ENCODE measurements at regions not wholly inside any gene's neighbourhood (a gene's known extent, or its start where the extent isn't known, plus 50 kb on each side); places are given as distances from the start of the nearest gene placed in this dataset.

DNA sequence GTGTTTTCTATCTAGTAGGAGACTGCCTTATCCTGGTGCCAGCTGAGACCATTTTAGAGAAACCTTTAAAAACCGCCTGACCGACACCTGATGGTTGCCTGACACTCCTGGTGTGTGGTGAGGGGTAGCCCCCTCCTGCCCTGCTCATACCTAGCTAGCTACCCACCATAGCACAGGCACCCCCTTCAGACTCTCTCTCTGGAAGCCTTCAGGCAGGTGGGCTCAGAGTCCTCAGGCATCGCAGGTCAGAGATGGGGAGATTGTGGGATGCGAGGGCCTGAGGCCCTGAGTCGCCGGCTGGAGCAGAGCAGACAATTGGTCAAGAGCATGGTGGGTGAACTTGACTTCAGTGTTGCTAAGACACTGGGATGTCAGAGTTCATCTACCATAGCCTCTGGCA is 424.6 kb downstream of the BRD1 start:
- H3K9me3 ChIP-seq (ENCODE audit: control insufficient read depth in 2 of 2, low read length in 2 of 2): no peaks in the 10 kb centered on the region
- no peak overlapping the region for H3K27ac ChIP-seq (ENCODE audit: insufficient read depth, low read length, poor library complexity, severe bottlenecking)
- H3K27me3 ChIP-seq (ENCODE audit: control insufficient read depth, insufficient read depth, low read length): no peaks in the 10 kb centered on the region
- no peak for ATAC-seq (ENCODE audit: low read depth in 2 of 2)
- Mint-ChIP-seq H3K27ac (no peak overlapping the region), H3K36me3 (no peaks in the 10 kb centered on the region), H3K4me1 (no peaks in the 10 kb centered on the region), H3K9me3 (peaks cover 0 to 4% (median 0%) of the 10 kb centered on the region in 7 donors), H3K4me3 (peak overlapping the region in 1 of 4 donors; percentile 5), H3K27me3 (peaks cover 6% of the 10 kb centered on the region)
- H3K36me3 ChIP-seq (ENCODE audit: control insufficient read depth, insufficient read depth, low read length): no peaks in the 10 kb centered on the region
- DNase-seq: no peak
- no peaks in the 10 kb centered on the region for H3K4me1 ChIP-seq (ENCODE audit: control insufficient read depth, insufficient read depth, low read length, poor library complexity, severe bottlenecking)
- H3K4me3 ChIP-seq (ENCODE audit: low read depth, low read length): no peak overlapping the region

GRCh38 chr22:49402169-49402568 is 425.5 kb downstream of the BRD1 start:
- Histone ChIP-seq H3K4me1 (ENCODE audit: control insufficient read depth, insufficient read depth, low read length, poor library complexity, severe bottlenecking) (no peaks in the 10 kb centered on the region), H3K9me3 (ENCODE audit: control insufficient read depth in 2 of 2, low read length in 2 of 2) (no peaks in the 10 kb centered on the region), H3K4me3 (ENCODE audit: low read depth, low read length) (no peak overlapping the region), H3K27me3 (ENCODE audit: control insufficient read depth, insufficient read depth, low read length) (no peaks in the 10 kb centered on the region), H3K36me3 (ENCODE audit: control insufficient read depth, insufficient read depth, low read length) (no peaks in the 10 kb centered on the region), H3K27ac (ENCODE audit: insufficient read depth, low read length, poor library complexity, severe bottlenecking) (no peak overlapping the region)
- no peak overlapping the region for H3K4me3 Mint-ChIP-seq
- no peak for ATAC-seq (ENCODE audit: low read depth in 2 of 2)
- H3K27me3 Mint-ChIP-seq: peaks cover 6% of the 10 kb centered on the region
- no peak for DNase-seq
- H3K4me1 Mint-ChIP-seq: no peaks in the 10 kb centered on the region
- H3K27ac Mint-ChIP-seq: no peak overlapping the region
- H3K9me3 Mint-ChIP-seq: peaks cover 0 to 6% (median 0%) of the 10 kb centered on the region in 7 donors
- no peaks in the 10 kb centered on the region for H3K36me3 Mint-ChIP-seq

GRCh38 chr22:49400941-49401598 is 426.6 kb downstream of the BRD1 start:
- Histone ChIP-seq H3K4me1 (ENCODE audit: control insufficient read depth, insufficient read depth, low read length, poor library complexity, severe bottlenecking) (no peaks in the 10 kb centered on the region), H3K36me3 (ENCODE audit: control insufficient read depth, insufficient read depth, low read length) (no peaks in the 10 kb centered on the region), H3K4me3 (ENCODE audit: low read depth, low read length) (no peak overlapping the region), H3K27ac (ENCODE audit: insufficient read depth, low read length, poor library complexity, severe bottlenecking) (no peak overlapping the region), H3K9me3 (ENCODE audit: control insufficient read depth in 2 of 2, low read length in 2 of 2) (no peaks in the 10 kb centered on the region), H3K27me3 (ENCODE audit: control insufficient read depth, insufficient read depth, low read length) (no peaks in the 10 kb centered on the region)
- H3K27ac Mint-ChIP-seq: no peak overlapping the region
- no peak for ATAC-seq (ENCODE audit: low read depth in 2 of 2)
- no peak overlapping the region for H3K4me3 Mint-ChIP-seq
- no peak for DNase-seq
- peaks cover 6% of the 10 kb centered on the region for H3K27me3 Mint-ChIP-seq
- no peaks in the 10 kb centered on the region for H3K36me3 Mint-ChIP-seq
- H3K9me3 Mint-ChIP-seq: peaks cover 0 to 6% (median 0%) of the 10 kb centered on the region in 7 donors
- H3K4me1 Mint-ChIP-seq: no peaks in the 10 kb centered on the region

DNA sequence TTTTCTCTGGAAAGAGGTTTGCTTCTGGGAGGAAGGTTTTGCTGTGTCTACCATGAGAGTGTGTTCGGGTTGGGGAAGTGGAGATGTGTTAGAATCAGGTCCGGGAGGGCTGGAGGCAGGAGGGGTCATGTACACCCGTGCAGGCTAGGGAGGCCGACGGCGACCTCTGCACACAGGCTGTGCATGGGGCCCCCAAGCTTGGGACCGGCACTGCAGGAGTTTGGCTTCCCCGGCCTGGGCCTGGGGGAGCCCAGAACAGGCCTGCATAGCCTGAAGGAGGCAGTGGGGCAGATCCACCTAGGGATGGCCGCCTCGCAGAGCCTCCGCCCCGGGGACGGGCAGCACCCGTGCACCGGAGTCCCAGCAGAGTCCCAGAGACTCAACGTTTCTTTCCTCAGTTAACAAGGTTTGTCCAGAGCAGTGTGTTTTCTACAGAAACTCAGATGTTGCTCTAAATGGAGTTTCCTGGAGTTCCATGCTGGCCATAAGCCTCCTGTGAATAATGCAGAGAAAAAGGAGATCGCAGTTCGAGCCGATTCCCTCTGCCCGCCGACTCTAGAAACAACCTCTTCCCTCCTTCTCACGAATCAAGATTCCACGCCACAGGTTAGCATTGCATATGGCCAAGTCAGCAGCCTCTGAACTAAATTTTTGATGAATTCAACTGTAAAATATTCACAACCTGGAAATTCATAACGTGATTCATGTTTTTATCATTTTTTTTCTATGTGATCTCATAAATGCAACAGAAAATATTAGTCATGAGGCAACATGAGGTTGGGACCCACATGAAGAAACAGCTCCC is 427.3 kb downstream of the BRD1 start:
- Mint-ChIP-seq H3K36me3 (no peaks in the 10 kb centered on the region), H3K9me3 (peaks cover 0 to 6% (median 0%) of the 10 kb centered on the region in 7 donors), H3K4me3 (no peak overlapping the region), H3K27me3 (peaks cover 6% of the 10 kb centered on the region), H3K4me1 (no peaks in the 10 kb centered on the region), H3K27ac (no peak overlapping the region)
- Histone ChIP-seq H3K4me3 (ENCODE audit: low read depth, low read length) (no peak overlapping the region), H3K9me3 (ENCODE audit: control insufficient read depth in 2 of 2, low read length in 2 of 2) (no peaks in the 10 kb centered on the region), H3K36me3 (ENCODE audit: control insufficient read depth, insufficient read depth, low read length) (no peaks in the 10 kb centered on the region), H3K27ac (ENCODE audit: insufficient read depth, low read length, poor library complexity, severe bottlenecking) (no peak overlapping the region), H3K4me1 (ENCODE audit: control insufficient read depth, insufficient read depth, low read length, poor library complexity, severe bottlenecking) (no peaks in the 10 kb centered on the region), H3K27me3 (ENCODE audit: control insufficient read depth, insufficient read depth, low read length) (no peaks in the 10 kb centered on the region)
- DNase-seq: no peak
- no peak for ATAC-seq (ENCODE audit: low read depth in 2 of 2)

- no peak overlapping the region for H3K4me3 Mint-ChIP-seq
- H3K4me1 Mint-ChIP-seq: no peaks in the 10 kb centered on the region
- H3K27me3 Mint-ChIP-seq: no peaks in the 10 kb centered on the region
- ATAC-seq (ENCODE audit: low read depth in 2 of 2) (no peak), DNase-seq (no peak)
- H3K36me3 Mint-ChIP-seq: no peaks in the 10 kb centered on the region
- no peaks in the 10 kb centered on the region for H3K36me3 ChIP-seq (ENCODE audit: control insufficient read depth, insufficient read depth, low read length)
- H3K9me3 Mint-ChIP-seq: peaks cover 0 to 5% (median 2%) of the 10 kb centered on the region in 7 donors
- H3K27me3 ChIP-seq (ENCODE audit: control insufficient read depth, insufficient read depth, low read length): no peaks in the 10 kb centered on the region
- H3K4me3 ChIP-seq (ENCODE audit: low read depth, low read length): no peak overlapping the region
- H3K27ac ChIP-seq (ENCODE audit: insufficient read depth, low read length, poor library complexity, severe bottlenecking): no peak overlapping the region
- H3K4me1 ChIP-seq (ENCODE audit: control insufficient read depth, insufficient read depth, low read length, poor library complexity, severe bottlenecking): no peaks in the 10 kb centered on the region
- no peak overlapping the region for H3K27ac Mint-ChIP-seq
- no peaks in the 10 kb centered on the region for H3K9me3 ChIP-seq (ENCODE audit: control insufficient read depth in 2 of 2, low read length in 2 of 2)
Observed at GRCh38 chr22:49398646-49399045, 429.0 kb downstream of the BRD1 start.

GRCh38 chr22:49398115-49398514 is 429.6 kb downstream of the BRD1 start:
- H3K36me3 Mint-ChIP-seq: no peaks in the 10 kb centered on the region
- no peaks in the 10 kb centered on the region for H3K4me1 Mint-ChIP-seq
- no peaks in the 10 kb centered on the region for H3K9me3 ChIP-seq (ENCODE audit: control insufficient read depth in 2 of 2, low read length in 2 of 2)
- H3K4me3 ChIP-seq (ENCODE audit: low read depth, low read length): no peak overlapping the region
- H3K27me3 ChIP-seq (ENCODE audit: control insufficient read depth, insufficient read depth, low read length): no peaks in the 10 kb centered on the region
- peaks cover 0 to 5% (median 3%) of the 10 kb centered on the region in 7 donors for H3K9me3 Mint-ChIP-seq
- DNase-seq: no peak
- no peak overlapping the region for H3K27ac ChIP-seq (ENCODE audit: insufficient read depth, low read length, poor library complexity, severe bottlenecking)
- no peak overlapping the region for H3K27ac Mint-ChIP-seq
- H3K4me3 Mint-ChIP-seq: no peak overlapping the region
- H3K4me1 ChIP-seq (ENCODE audit: control insufficient read depth, insufficient read depth, low read length, poor library complexity, severe bottlenecking): no peaks in the 10 kb centered on the region
- no peaks in the 10 kb centered on the region for H3K36me3 ChIP-seq (ENCODE audit: control insufficient read depth, insufficient read depth, low read length)
- no peaks in the 10 kb centered on the region for H3K27me3 Mint-ChIP-seq
- ATAC-seq (ENCODE audit: low read depth in 2 of 2): no peak

- H3K4me3 Mint-ChIP-seq: no peak overlapping the region
- Histone ChIP-seq H3K27me3 (ENCODE audit: control insufficient read depth, insufficient read depth, low read length) (no peaks in the 10 kb centered on the region), H3K36me3 (ENCODE audit: control insufficient read depth, insufficient read depth, low read length) (no peaks in the 10 kb centered on the region), H3K27ac (ENCODE audit: insufficient read depth, low read length, poor library complexity, severe bottlenecking) (no peak overlapping the region), H3K4me3 (ENCODE audit: low read depth, low read length) (no peak overlapping the region), H3K4me1 (ENCODE audit: control insufficient read depth, insufficient read depth, low read length, poor library complexity, severe bottlenecking) (no peaks in the 10 kb centered on the region), H3K9me3 (ENCODE audit: control insufficient read depth in 2 of 2, low read length in 2 of 2) (no peaks in the 10 kb centered on the region)
- no peak for DNase-seq
- no peaks in the 10 kb centered on the region for H3K4me1 Mint-ChIP-seq
- ATAC-seq (ENCODE audit: low read depth in 2 of 2): no peak
- no peaks in the 10 kb centered on the region for H3K27me3 Mint-ChIP-seq
- H3K9me3 Mint-ChIP-seq: peaks cover 0 to 5% (median 3%) of the 10 kb centered on the region in 7 donors
- no peaks in the 10 kb centered on the region for H3K36me3 Mint-ChIP-seq
- no peak overlapping the region for H3K27ac Mint-ChIP-seq
Observed at GRCh38 chr22:49396817-49397216, 430.9 kb downstream of the BRD1 start.

DNA sequence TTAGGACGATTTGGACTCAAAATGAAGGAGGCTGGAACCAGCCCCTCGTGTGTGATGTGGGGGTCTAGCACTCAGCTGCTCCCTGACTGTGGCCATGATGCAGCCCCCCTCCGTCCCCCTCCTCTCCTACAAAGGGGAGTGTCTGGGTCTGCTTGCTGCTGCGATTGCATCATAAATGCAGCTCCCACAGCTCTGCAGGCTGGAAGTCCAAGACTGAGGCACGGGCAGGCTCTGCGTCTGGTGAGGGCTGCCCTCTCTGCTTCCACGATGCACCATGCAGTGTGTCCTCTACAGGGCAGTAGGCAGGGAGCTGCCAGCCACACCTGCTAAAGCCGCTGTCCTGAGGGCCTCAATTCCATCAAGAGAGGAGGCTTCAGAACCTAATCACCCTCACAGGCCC is 432.1 kb downstream of the BRD1 start:
- Mint-ChIP-seq H3K4me1 (no peaks in the 10 kb centered on the region), H3K27ac (no peak overlapping the region), H3K36me3 (no peaks in the 10 kb centered on the region), H3K4me3 (no peak overlapping the region), H3K27me3 (no peaks in the 10 kb centered on the region), H3K9me3 (peaks cover 0 to 5% (median 3%) of the 10 kb centered on the region in 7 donors)
- Histone ChIP-seq H3K4me3 (ENCODE audit: low read depth, low read length) (no peak overlapping the region), H3K9me3 (ENCODE audit: control insufficient read depth in 2 of 2, low read length in 2 of 2) (no peaks in the 10 kb centered on the region), H3K27me3 (ENCODE audit: control insufficient read depth, insufficient read depth, low read length) (no peaks in the 10 kb centered on the region), H3K4me1 (ENCODE audit: control insufficient read depth, insufficient read depth, low read length, poor library complexity, severe bottlenecking) (no peaks in the 10 kb centered on the region), H3K27ac (ENCODE audit: insufficient read depth, low read length, poor library complexity, severe bottlenecking) (no peak overlapping the region), H3K36me3 (ENCODE audit: control insufficient read depth, insufficient read depth, low read length) (no peaks in the 10 kb centered on the region)
- DNase-seq (no peak), ATAC-seq (ENCODE audit: low read depth in 2 of 2) (no peak)
